ENCODE measurements at regions not wholly inside any gene's neighbourhood (a gene's known extent, or its start where the extent isn't known, plus 50 kb on each side); places are given as distances from the start of the nearest gene placed in this dataset.

GRCh38 chr4:184891816-184892397 lies 66.1 kb upstream of the ACSL1 start:
- TF ChIP-seq CTCF (IDR thresholded peaks at IDR 0.05) (no peak), POLR2A (IDR thresholded peaks at IDR 0.05) (no peak)
